SU-DHL-6 (cell line): ENCODE measurements at regions not wholly inside any gene's neighbourhood (a gene's known extent, or its start where the extent isn't known, plus 50 kb on each side); places are given as distances from the start of the nearest gene placed in this dataset.

ENCODE experiments used
- H2AFZ ChIP-seq: fragments of 200-600 bp; sonication (generic); 2 replicates; pipeline ENCODE4 v1.6.1; 2014; ENCODE audit warnings: low read depth, mild to moderate bottlenecking, moderate library complexity, mixed read lengths, antibody characterized with exemption, low read length; ENCODE audit not compliant: severe bottlenecking
- H3F3A ChIP-seq: fragments of 200-600 bp; shearing (Covaris generic); 2 replicates; pipeline ENCODE4 v1.6.0; 2016; ENCODE audit warnings: antibody characterized with exemption, mild to moderate bottlenecking; ENCODE audit not compliant: insufficient read depth
- H3K27ac ChIP-seq: fragments of 200-600 bp; sonication (generic); 2 replicates; pipeline ENCODE4 v1.5.1; 2016; ENCODE audit warnings: low read depth, mild to moderate bottlenecking, low read length, moderate library complexity, mixed read lengths
- H3K27me3 ChIP-seq: fragments of 200-600 bp; sonication (generic), shearing (Covaris generic); 2 replicates; pipeline ENCODE4 v1.6.0; 2014; ENCODE audit warnings: mild to moderate bottlenecking, low read length
- H3K36me3 ChIP-seq: fragments of 200-600 bp; sonication (generic); 2 replicates; pipeline ENCODE4 v1.6.1; 2014; ENCODE audit warnings: mild to moderate bottlenecking, low read length, mixed read lengths
- H3K4me2 ChIP-seq: fragments of 300-600, 200-600 bp; shearing (Covaris generic), sonication (generic); 2 replicates; pipeline ENCODE4 v1.6.0; 2014; ENCODE audit warnings: low read length, low read depth, mild to moderate bottlenecking; ENCODE audit not compliant: poor library complexity, severe bottlenecking
- H3K4me3 ChIP-seq: fragments of 200-600 bp; sonication (generic); 2 replicates; pipeline ENCODE4 v1.5.1; 2014; ENCODE audit warnings: antibody characterized with exemption, low read length, mild to moderate bottlenecking, mixed read lengths; ENCODE audit not compliant: insufficient read depth, poor library complexity, severe bottlenecking
- H3K79me2 ChIP-seq: fragments of 200-600 bp; sonication (generic); 2 replicates; pipeline ENCODE4 v1.6.1; 2014; ENCODE audit warnings: mild to moderate bottlenecking, low read length, moderate library complexity; ENCODE audit not compliant: insufficient read depth
- H3K9ac ChIP-seq: fragments of 200-600 bp; sonication (generic); 2 replicates; pipeline ENCODE4 v1.7.0; 2014; ENCODE audit warnings: mild to moderate bottlenecking, low read length
- H3K9me2 ChIP-seq: fragments of 200-600 bp; sonication (generic); replicated peaks from 2 replicates; pipeline ENCODE4 v1.6.1; 2014; ENCODE audit warnings: low read length; ENCODE audit not compliant: insufficient read depth
- H3K9me3 ChIP-seq: fragments of 200-600 bp; sonication (generic); 2 replicates; pipeline ENCODE4 v1.6.1; 2014; ENCODE audit warnings: low read length, mixed read lengths; ENCODE audit not compliant: insufficient read depth
- H4K20me1 ChIP-seq: fragments of 200-600 bp; sonication (generic); 2 replicates; pipeline ENCODE4 v1.6.1; 2014; ENCODE audit warnings: low read depth, mild to moderate bottlenecking, antibody characterized with exemption, low read length, moderate library complexity, mixed read lengths
- CTCF ChIP-seq: fragments of 200-600 bp; sonication (generic); IDR thresholded peaks from one replicate; pipeline ENCODE4 v1.5.1; 2017; ENCODE audit warnings: antibody characterized with exemption, mild to moderate bottlenecking, low read length, moderate library complexity; ENCODE audit not compliant: insufficient read depth, poor library complexity, severe bottlenecking
- EZH2phosphoT487 ChIP-seq: fragments of 200-600 bp; sonication (generic), shearing (Covaris generic); conservative IDR thresholded peaks from 2 replicates; pipeline ENCODE4 v1.6.1; 2018; ENCODE audit warnings: mild to moderate bottlenecking, antibody characterized with exemption, low read length, moderate library complexity, mixed read lengths

GRCh38 chr14:57061009-57061711 is 207.5 kb downstream of the EXOC5 start:
- no peaks in the 10 kb centered on the region for H4K20me1 ChIP-seq
- TF ChIP-seq CTCF (no peak), EZH2phosphoT487 (no peak)
- no peaks in the 10 kb centered on the region for H3K36me3 ChIP-seq
- no peak overlapping the region for H3K27ac ChIP-seq
- no peak overlapping the region for H2AFZ ChIP-seq
- no peaks in the 10 kb centered on the region for H3K27me3 ChIP-seq
- no peak overlapping the region for H3K4me3 ChIP-seq
- H3K9me3 ChIP-seq = no peaks in the 10 kb centered on the region
- no peak overlapping the region for H3K9ac ChIP-seq
- no peaks in the 10 kb centered on the region for H3F3A ChIP-seq
- no peak overlapping the region for H3K4me2 ChIP-seq
- H3K9me2 ChIP-seq = no peaks in the 10 kb centered on the region
- no peaks in the 10 kb centered on the region for H3K79me2 ChIP-seq

GRCh38 chr14:57060276-57060955 is 208.3 kb downstream of the EXOC5 start:
- Histone ChIP-seq H3K9ac (no peak overlapping the region), H3K79me2 (no peaks in the 10 kb centered on the region), H3K36me3 (no peaks in the 10 kb centered on the region), H3F3A (no peaks in the 10 kb centered on the region), H4K20me1 (no peaks in the 10 kb centered on the region), H3K9me3 (no peaks in the 10 kb centered on the region), H3K27me3 (no peaks in the 10 kb centered on the region), H3K4me2 (no peak overlapping the region), H3K4me3 (no peak overlapping the region), H2AFZ (no peak overlapping the region), H3K27ac (no peak overlapping the region), H3K9me2 (no peaks in the 10 kb centered on the region)
- TF ChIP-seq CTCF (no peak), EZH2phosphoT487 (no peak)

- no peak overlapping the region for H3K4me2 ChIP-seq
- H3K9ac ChIP-seq = no peak overlapping the region
- no peaks in the 10 kb centered on the region for H3K9me3 ChIP-seq
- no peaks in the 10 kb centered on the region for H3K27me3 ChIP-seq
- H3K9me2 ChIP-seq = no peaks in the 10 kb centered on the region
- H3K27ac ChIP-seq = no peak overlapping the region
- H3K79me2 ChIP-seq = no peaks in the 10 kb centered on the region
- H3K4me3 ChIP-seq = no peak overlapping the region
- H4K20me1 ChIP-seq = no peaks in the 10 kb centered on the region
- no peaks in the 10 kb centered on the region for H3F3A ChIP-seq
- H3K36me3 ChIP-seq = no peaks in the 10 kb centered on the region
- TF ChIP-seq CTCF (no peak), EZH2phosphoT487 (no peak)
- H2AFZ ChIP-seq = no peak overlapping the region
These were observed 210.4 kb downstream of the EXOC5 start for GRCh38 chr14:57058319-57058718.
